SH-SY5Y (cell line): ENCODE measurements at regions not wholly inside any gene's neighbourhood (a gene's known extent, or its start where the extent isn't known, plus 50 kb on each side); places are given as distances from the start of the nearest gene placed in this dataset.

ENCODE experiments used
- GATA2 ChIP-seq: IDR thresholded peaks from 2 replicates; pipeline ENCODE4 v1.6.1; 2011; ENCODE audit warnings: mild to moderate bottlenecking, low read depth, low read length
- GATA3 ChIP-seq: IDR thresholded peaks from 2 replicates; pipeline ENCODE4 v1.6.1; 2011; ENCODE audit warnings: low read depth, mild to moderate bottlenecking, low read length, moderate library complexity

- no peak for TF ChIP-seq GATA2
- no peak for TF ChIP-seq GATA3
Measured at GRCh38 chr2:16537347-16537746, 128.3 kb downstream of the CYRIA start.
